ENCODE measurements at regions not wholly inside any gene's neighbourhood (a gene's known extent, or its start where the extent isn't known, plus 50 kb on each side); places are given as distances from the start of the nearest gene placed in this dataset.

- no peak for DNase-seq
Measured at GRCh38 chr2:126990605-126991532, 92.2 kb downstream of the TEX51 start.

- DNase-seq = no peak
Measured at GRCh38 chr2:126994340-126994777, 95.7 kb downstream of the TEX51 start.

GRCh38 chr2:126995621-126996377 lies 97.1 kb downstream of the TEX51 start:
- DNase-seq = peak in 2 of 3 donors; percentile 24 to 26

- no peak for DNase-seq
Measured at GRCh38 chr2:126996378-126996699, 97.6 kb downstream of the TEX51 start.

All from suppressor macrophage treated with lipopolysaccharide for 1 hour (primary cell).